ENCODE measurements at regions not wholly inside any gene's neighbourhood (a gene's known extent, or its start where the extent isn't known, plus 50 kb on each side); places are given as distances from the start of the nearest gene placed in this dataset.
"Not testable (repeated sequence)": the region's sequence is repeated elsewhere in the genome, so short reads cannot be mapped to it uniquely, and the experiment has no call there.

GRCh38 chr9:78905986-78906755 is 609.2 kb downstream of the PSAT1 start:
- H3K4me3 Mint-ChIP-seq = no peak overlapping the region
- H2AFZ ChIP-seq (replicated peaks) = no peak overlapping the region
- DNase-seq (ENCODE audit: low spot score) = no peak
- no peak overlapping the region for H3K4me2 ChIP-seq
- no peaks in the 10 kb centered on the region for H3K27me3 ChIP-seq
- no peak overlapping the region for H3K27ac Mint-ChIP-seq
- H3F3A ChIP-seq (ENCODE audit: low read depth) = no peaks in the 10 kb centered on the region
- H3K4me1 ChIP-seq = no peaks in the 10 kb centered on the region
- peaks cover 7% of the 10 kb centered on the region for H3K4me1 Mint-ChIP-seq
- H3K9ac ChIP-seq = no peak overlapping the region
- no peak overlapping the region for H3K4me3 ChIP-seq
- no peak overlapping the region for H3K27ac ChIP-seq
- TF ChIP-seq EZH2 (IDR thresholded peaks at IDR 0.05) = no peak
- no peak for TF ChIP-seq EZH2phosphoT487 (IDR thresholded peaks at IDR 0.05)
- no peak for TF ChIP-seq CTCF (IDR thresholded peaks at IDR 0.05)
- no peaks in the 10 kb centered on the region for H3K36me3 Mint-ChIP-seq
- no peaks in the 10 kb centered on the region for H4K20me1 ChIP-seq (ENCODE audit: low read depth)
- H3K9me3 Mint-ChIP-seq = peaks cover 4% of the 10 kb centered on the region
- H3K79me2 ChIP-seq (ENCODE audit: low read depth) = no peaks in the 10 kb centered on the region
- no peaks in the 10 kb centered on the region for H3K36me3 ChIP-seq
- no peaks in the 10 kb centered on the region for H3K27me3 Mint-ChIP-seq (ENCODE audit: insufficient read depth, low read depth)
- H3K9me3 ChIP-seq (ENCODE audit: low read depth) = no peaks in the 10 kb centered on the region

GRCh38 chr9:78909566-78909965 is 612.6 kb downstream of the PSAT1 start:
- H3K9me3 Mint-ChIP-seq = peaks cover 6% of the 10 kb centered on the region
- no peak overlapping the region for H3K27ac ChIP-seq
- no peak overlapping the region for H3K4me3 Mint-ChIP-seq
- TF ChIP-seq EZH2 (IDR thresholded peaks at IDR 0.05) (no peak), CTCF (IDR thresholded peaks at IDR 0.05) (no peak), EZH2phosphoT487 (IDR thresholded peaks at IDR 0.05) (no peak)
- H3K79me2 ChIP-seq (ENCODE audit: low read depth) = no peaks in the 10 kb centered on the region
- no peak overlapping the region for H3K27ac Mint-ChIP-seq
- no peaks in the 10 kb centered on the region for H4K20me1 ChIP-seq (ENCODE audit: low read depth)
- H3K4me2 ChIP-seq = no peak overlapping the region
- H3K9ac ChIP-seq = no peak overlapping the region
- no peak for DNase-seq (ENCODE audit: low spot score)
- H3K9me3 ChIP-seq (ENCODE audit: low read depth) = no peaks in the 10 kb centered on the region
- H3K4me1 ChIP-seq = no peaks in the 10 kb centered on the region
- no peaks in the 10 kb centered on the region for H3K36me3 ChIP-seq
- H3K36me3 Mint-ChIP-seq = no peaks in the 10 kb centered on the region
- H2AFZ ChIP-seq (replicated peaks) = no peak overlapping the region
- peaks cover 7% of the 10 kb centered on the region for H3K4me1 Mint-ChIP-seq
- H3K27me3 Mint-ChIP-seq (ENCODE audit: insufficient read depth, low read depth) = no peaks in the 10 kb centered on the region
- no peak overlapping the region for H3K4me3 ChIP-seq
- H3K27me3 ChIP-seq = no peaks in the 10 kb centered on the region
- H3F3A ChIP-seq (ENCODE audit: low read depth) = no peaks in the 10 kb centered on the region

GRCh38 chr9:78916884-78917283 is 620.0 kb downstream of the PSAT1 start:
- H3K4me1 ChIP-seq; H3K4me3 Mint-ChIP-seq; H3K79me2 ChIP-seq (ENCODE audit: low read depth); H3F3A ChIP-seq (ENCODE audit: low read depth); H3K27ac ChIP-seq; H3K36me3 Mint-ChIP-seq; H3K9ac ChIP-seq; H3K27me3 ChIP-seq; H3K36me3 ChIP-seq; H3K9me3 ChIP-seq (ENCODE audit: low read depth); H4K20me1 ChIP-seq (ENCODE audit: low read depth); H3K4me2 ChIP-seq; DNase-seq (ENCODE audit: low spot score); H3K27me3 Mint-ChIP-seq (ENCODE audit: insufficient read depth, low read depth); H3K4me3 ChIP-seq; H2AFZ ChIP-seq (replicated peaks); H3K4me1 Mint-ChIP-seq; H3K27ac Mint-ChIP-seq: not testable (repeated sequence)
- H3K9me3 Mint-ChIP-seq = peaks cover 21% of the 10 kb centered on the region

GRCh38 chr9:78918976-78919375 is 622.1 kb downstream of the PSAT1 start:
- Histone ChIP-seq H3K27ac (no peak overlapping the region), H3K9ac (no peak overlapping the region), H3F3A (ENCODE audit: low read depth) (no peaks in the 10 kb centered on the region), H3K36me3 (no peaks in the 10 kb centered on the region), H3K4me3 (no peak overlapping the region), H3K79me2 (ENCODE audit: low read depth) (no peaks in the 10 kb centered on the region), H2AFZ (replicated peaks) (no peak overlapping the region), H3K4me1 (no peaks in the 10 kb centered on the region), H4K20me1 (ENCODE audit: low read depth) (no peaks in the 10 kb centered on the region), H3K9me3 (ENCODE audit: low read depth) (no peaks in the 10 kb centered on the region), H3K4me2 (no peak overlapping the region), H3K27me3 (no peaks in the 10 kb centered on the region)
- no peak for DNase-seq (ENCODE audit: low spot score)
- H3K9me3 Mint-ChIP-seq = peaks cover 21% of the 10 kb centered on the region
- no peak for TF ChIP-seq CTCF (IDR thresholded peaks at IDR 0.05)
- no peak for TF ChIP-seq EZH2 (IDR thresholded peaks at IDR 0.05)
- TF ChIP-seq EZH2phosphoT487 (IDR thresholded peaks at IDR 0.05) = no peak
- H3K27ac Mint-ChIP-seq = no peak overlapping the region
- no peak overlapping the region for H3K4me3 Mint-ChIP-seq
- H3K4me1 Mint-ChIP-seq = no peaks in the 10 kb centered on the region
- no peaks in the 10 kb centered on the region for H3K27me3 Mint-ChIP-seq (ENCODE audit: insufficient read depth, low read depth)
- H3K36me3 Mint-ChIP-seq = peaks cover 2% of the 10 kb centered on the region
